Common myeloid progenitor, CD34-positive (primary cell): ENCODE measurements at regions not wholly inside any gene's neighbourhood (a gene's known extent, or its start where the extent isn't known, plus 50 kb on each side); places are given as distances from the start of the nearest gene placed in this dataset.

Experiments
- CTCF ChIA-PET: fragments of 350-600 bp; sonication (Branson Sonifier 250); formaldehyde crosslinking; loops from one replicate; lab custom pipeline; 2021; ENCODE audit warnings: antibody characterized with exemption; lab: Charles Lee
- POLR2A ChIA-PET: fragments of 350-600 bp; sonication (Branson Sonifier 250); formaldehyde crosslinking; loops from one replicate; lab custom pipeline; 2021; ENCODE audit warnings: antibody characterized with exemption; lab: Charles Lee
- DNase-seq, 3 donors: peaks; one replicate each; pipeline versions ENCODE4 v3.0.0 to v3.0.0-alpha.2; 2013
- H3K27ac ChIP-seq, 2 experiments: 1 replicate in 1 of 2; 2 replicates in 1 of 2; pipeline ENCODE4 v1.7.0; 2013; ENCODE audit warnings: inconsistent platforms in 2 of 2, low read length in 2 of 2, mild to moderate bottlenecking in 2 of 2, low read depth in 1 of 2, moderate library complexity in 1 of 2; ENCODE audit not compliant: severe bottlenecking in 2 of 2, insufficient read depth in 1 of 2, poor library complexity in 1 of 2
- H3K27me3 ChIP-seq, 5 experiments: replicated peaks in 2 of 5; 1 replicate in 3 of 5; 2 replicates in 2 of 5; pipeline versions ENCODE4 v1.6.1 to v1.7.0; 2013; ENCODE audit warnings: low read length in 4 of 5, mild to moderate bottlenecking in 2 of 5, moderate library complexity in 2 of 5, inconsistent platforms in 1 of 5; ENCODE audit not compliant: insufficient read depth in 5 of 5, control insufficient read depth in 4 of 5
- H3K36me3 ChIP-seq, 4 experiments: 1 replicate in 2 of 4; 2 replicates in 2 of 4; pipeline versions ENCODE4 v1.6.1 to v1.7.0; 2013; ENCODE audit warnings: low read length in 3 of 4, control low read depth in 1 of 4, mild to moderate bottlenecking in 1 of 4; ENCODE audit not compliant: control insufficient read depth in 4 of 4, insufficient read depth in 4 of 4
- H3K4me1 ChIP-seq, 4 experiments: 1 replicate in 3 of 4; 2 replicates in 1 of 4; pipeline versions ENCODE4 v1.6.1 to v1.7.1; 2013; ENCODE audit warnings: low read length in 3 of 4, mild to moderate bottlenecking in 3 of 4, control low read depth in 1 of 4, inconsistent platforms in 1 of 4, moderate library complexity in 1 of 4; ENCODE audit not compliant: control insufficient read depth in 4 of 4, insufficient read depth in 4 of 4; ENCODE audit errors: control extremely low read depth in 1 of 4
- H3K4me3 ChIP-seq, 7 experiments: 1 replicate in 4 of 7; 2 replicates in 3 of 7; pipeline versions ENCODE4 v1.5.1 to v1.7.0; 2013; ENCODE audit warnings: mild to moderate bottlenecking in 7 of 7, low read length in 6 of 7, moderate library complexity in 6 of 7, inconsistent platforms in 2 of 7, low read depth in 2 of 7, control low read depth in 1 of 7; ENCODE audit not compliant: insufficient read depth in 4 of 7, control insufficient read depth in 1 of 7; ENCODE audit errors: extremely low read depth in 1 of 7
- H3K9me3 ChIP-seq, 5 experiments: 1 replicate in 4 of 5; 2 replicates in 1 of 5; pipeline versions ENCODE4 v1.6.1 to v1.7.1; 2013; ENCODE audit warnings: low read length in 4 of 5, mild to moderate bottlenecking in 2 of 5, inconsistent platforms in 1 of 5, low read depth in 1 of 5, moderate library complexity in 1 of 5; ENCODE audit not compliant: control insufficient read depth in 4 of 5, insufficient read depth in 2 of 5; ENCODE audit errors: control extremely low read depth in 1 of 5
- WGBS: methylation state at CpG from one replicate; pipeline ENCODE4 v1.1.5; 2013; ENCODE audit not compliant: insufficient coverage; 5-methylcytosine and 5-hydroxymethylcytosine counted together

DNA sequence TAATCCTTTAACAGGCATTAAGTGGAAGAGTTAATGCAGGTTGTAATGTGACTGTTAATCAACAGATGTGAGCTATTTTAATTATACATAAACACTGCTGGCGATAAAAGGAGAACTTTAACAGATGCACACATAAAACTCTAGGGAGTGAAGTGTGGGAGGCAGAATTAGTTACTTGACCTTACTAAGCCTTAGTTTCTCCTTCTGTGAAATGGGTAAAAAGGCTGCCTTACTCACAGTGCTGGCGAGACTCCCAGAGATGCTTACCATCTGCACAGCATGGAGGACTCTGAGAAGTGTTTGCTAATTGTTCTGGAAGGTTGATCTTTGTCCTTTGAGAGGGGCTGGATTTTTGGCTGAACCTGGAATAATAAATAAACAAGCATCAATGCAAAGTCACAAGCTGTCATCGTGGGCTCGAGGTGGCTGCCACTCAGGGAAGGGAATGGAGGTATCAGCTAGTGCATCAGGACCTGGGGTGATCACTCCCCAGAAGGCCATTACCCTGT, 58.6 kb upstream of the MPEG1 start:
- ChIA-PET POLR2A (no interaction called here), CTCF (interaction anchor here (1.4 to 8.2 kb wide), 6 partner anchors 7 to 158 kb away, joined by 3 to 64 read pairs (median 6); partner anchors contain the start of genes DTX4 and OR5A2)
- Histone ChIP-seq H3K4me1 (peaks cover 23 to 60% (median 35%) of the 10 kb centered on the region in 4 experiments), H3K9me3 (no peaks in the 10 kb centered on the region), H3K27me3 (no peaks in the 10 kb centered on the region), H3K36me3 (no peaks in the 10 kb centered on the region), H3K27ac (no peak overlapping the region), H3K4me3 (no peak overlapping the region)
- DNase-seq, result peak in 2 of 3 donors; percentile 34 to 39
- WGBS, result 100% methylated on average over 1 of the region's 4 CpGs

DNA sequence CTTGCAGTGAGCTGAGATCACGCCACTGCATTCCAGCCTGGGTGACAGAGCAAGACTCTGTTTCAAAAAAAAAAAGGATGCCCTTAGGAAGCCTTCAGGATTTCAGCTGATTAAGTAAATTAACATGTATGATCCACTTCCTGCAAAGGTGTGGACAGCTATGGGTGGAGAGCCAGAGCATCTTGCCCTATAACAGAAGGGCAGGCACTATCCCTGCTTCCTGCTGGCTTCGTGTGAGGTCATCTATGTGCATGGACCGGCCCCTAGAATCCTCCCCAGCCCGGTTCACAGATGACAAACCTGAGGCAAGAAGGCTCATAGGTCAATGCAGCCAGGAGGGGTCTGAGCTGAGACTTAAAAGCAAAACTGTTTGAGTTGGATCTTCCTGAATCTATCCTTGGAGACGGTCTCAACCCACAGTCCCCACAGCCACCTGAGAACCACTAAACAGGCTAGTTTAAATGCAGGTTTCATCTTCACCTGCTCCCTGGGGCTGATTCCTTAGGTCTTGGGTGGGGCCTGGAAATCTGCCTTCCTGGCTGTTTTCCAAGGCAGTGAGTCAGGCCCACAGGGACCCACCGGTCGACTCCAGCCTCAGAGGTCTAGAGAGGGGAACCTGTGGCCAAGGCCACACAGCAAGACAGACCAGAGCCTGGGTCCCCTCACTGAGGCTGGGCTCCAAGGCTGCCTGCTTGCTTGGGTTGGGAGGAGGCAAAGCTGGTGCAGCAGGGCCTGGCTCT, 55.2 kb upstream of the MPEG1 start:
- ChIA-PET POLR2A (interaction anchor here (0.7 kb wide), 1 partner anchor 62 kb away, joined by 3 read pairs; no protein-coding TSS in a partner anchor), CTCF (interaction anchor here (0.8 to 9.1 kb wide), 5 partner anchors 19 to 163 kb away, joined by 4 to 115 read pairs (median 6); no protein-coding TSS in a partner anchor)
- H3K4me1 ChIP-seq, result peaks cover 8 to 40% (median 20%) of the 10 kb centered on the region in 4 experiments
- peaks cover 0 to 3% (median 0%) of the 10 kb centered on the region in 5 experiments for H3K27me3 ChIP-seq
- H3K9me3 ChIP-seq, result no peaks in the 10 kb centered on the region
- H3K4me3 ChIP-seq, result no peak overlapping the region
- no peaks in the 10 kb centered on the region for H3K36me3 ChIP-seq
- no peak for DNase-seq
- WGBS, result 100% methylated on average over 5 of the region's 7 CpGs
- H3K27ac ChIP-seq, result no peak overlapping the region

DNA sequence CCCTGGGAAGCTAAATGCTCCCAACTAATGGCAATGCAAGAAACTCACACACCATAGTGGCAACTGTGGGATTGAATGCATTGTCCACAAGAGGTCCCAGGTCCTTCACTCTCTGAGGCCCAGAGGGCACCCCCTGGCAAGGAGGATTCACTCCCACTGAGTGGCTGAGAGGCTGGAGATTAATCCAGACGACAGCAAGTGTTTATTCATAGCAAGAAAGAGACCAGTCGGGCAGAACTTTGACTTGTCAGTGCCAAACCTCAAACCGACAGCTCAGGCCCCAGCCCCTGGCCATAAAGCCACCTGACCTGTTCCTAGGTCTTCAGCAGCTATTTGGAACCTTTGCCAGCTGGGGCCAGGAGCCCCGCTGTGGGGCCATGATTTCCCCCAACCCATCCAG, 54.5 kb upstream of the MPEG1 start:
- DNase-seq, result peak; percentile 22 to 49 (median 39)
- H3K27me3 ChIP-seq, result peaks cover 0 to 3% (median 0%) of the 10 kb centered on the region in 5 experiments
- POLR2A ChIA-PET, result no interaction called here
- H3K4me1 ChIP-seq, result peaks cover under 1 to 33% (median 14%) of the 10 kb centered on the region in 4 experiments
- CTCF ChIA-PET, result interaction anchor here (0.8 to 9.1 kb wide), 8 partner anchors 8 to 164 kb away, joined by 3 to 115 read pairs (median 6); no protein-coding TSS in a partner anchor
- H3K27ac ChIP-seq, result no peak overlapping the region
- 23% methylated on average over 3 of the region's 4 CpGs for WGBS
- H3K4me3 ChIP-seq, result no peak overlapping the region
- H3K9me3 ChIP-seq, result no peaks in the 10 kb centered on the region
- no peaks in the 10 kb centered on the region for H3K36me3 ChIP-seq

DNA sequence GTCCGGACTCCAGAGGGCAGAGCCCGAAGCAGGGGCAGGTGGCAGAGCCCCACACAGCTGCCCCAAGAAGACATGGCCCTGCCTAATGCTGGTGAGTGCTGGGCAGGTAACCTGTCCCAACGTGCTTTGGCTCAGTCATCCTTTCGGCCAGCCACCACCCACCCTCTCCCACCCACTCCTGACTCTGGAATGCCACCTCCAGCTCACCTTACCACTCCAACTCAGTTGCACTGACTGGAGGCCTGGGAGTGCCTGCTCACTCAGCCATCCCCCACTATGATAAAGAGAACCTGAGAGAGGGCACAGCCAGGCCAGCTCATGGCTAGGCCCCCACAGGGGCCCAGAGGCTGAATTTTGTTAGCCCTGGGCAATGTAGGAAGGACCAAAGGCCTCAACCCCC, 53.8 kb upstream of the MPEG1 start:
- Histone ChIP-seq H3K27ac (no peak overlapping the region), H3K4me3 (no peak overlapping the region), H3K9me3 (no peaks in the 10 kb centered on the region), H3K36me3 (no peaks in the 10 kb centered on the region), H3K4me1 (peaks cover 0 to 26% (median 10%) of the 10 kb centered on the region in 4 experiments), H3K27me3 (peaks cover 0 to 3% (median 0%) of the 10 kb centered on the region in 5 experiments)
- POLR2A ChIA-PET, result no interaction called here
- no peak for DNase-seq
- WGBS, result 88% methylated on average over 4 of the region's 4 CpGs
- CTCF ChIA-PET, result interaction anchor here (0.9 to 9.1 kb wide), 13 partner anchors 8 to 164 kb away, joined by 3 to 115 read pairs (median 6); no protein-coding TSS in a partner anchor

DNA sequence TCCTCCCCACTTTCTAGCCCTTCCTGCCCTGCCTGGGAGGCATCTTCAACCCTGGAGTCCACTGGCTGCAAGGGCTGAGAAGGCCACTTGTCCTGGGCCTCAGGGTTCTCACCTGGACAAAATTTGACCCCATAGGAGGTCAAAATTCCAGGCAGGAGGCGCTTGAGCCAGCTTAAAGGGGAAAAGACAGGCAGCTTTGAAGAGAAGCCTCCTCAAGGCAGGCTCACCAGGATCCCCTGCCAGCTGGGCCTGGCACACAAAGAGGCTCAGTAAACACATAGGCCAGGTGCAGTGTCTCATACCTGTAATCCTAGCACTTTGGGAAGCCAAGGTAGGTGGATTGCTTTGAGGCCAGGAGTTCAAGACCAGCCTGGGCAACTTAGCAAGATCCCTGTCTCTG, 53.0 kb upstream of the MPEG1 start:
- POLR2A ChIA-PET, result no interaction called here
- CTCF ChIA-PET, result interaction anchor here (1.1 to 9.1 kb wide), 11 partner anchors 9 to 165 kb away, joined by 3 to 115 read pairs (median 4); no protein-coding TSS in a partner anchor

DNA sequence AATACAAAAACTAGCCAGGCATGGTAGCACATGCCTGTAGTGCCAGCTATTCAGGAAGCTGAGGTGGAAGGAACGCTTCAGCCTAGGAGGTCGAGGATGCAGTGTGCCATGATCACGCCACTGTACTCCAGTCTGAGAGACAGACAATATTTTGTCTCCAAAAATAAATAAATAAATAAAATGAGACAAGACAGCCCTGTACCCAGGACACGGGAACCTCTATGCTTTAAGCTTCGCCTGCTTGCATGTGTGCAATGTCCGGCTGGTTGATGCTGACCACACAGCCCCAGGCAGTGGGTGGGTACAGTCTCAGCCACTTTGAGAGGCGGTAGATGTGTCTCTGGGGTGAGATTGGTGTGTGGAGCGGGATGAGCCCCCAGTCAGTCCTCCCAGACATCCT, 52.0 kb upstream of the MPEG1 start:
- Histone ChIP-seq H3K4me3 (peak overlapping the region in 1 of 7 experiments; percentile 2), H3K4me1 (peaks cover 0 to 18% (median 9%) of the 10 kb centered on the region in 4 experiments), H3K9me3 (no peaks in the 10 kb centered on the region), H3K27me3 (peaks cover 0 to 3% (median 0%) of the 10 kb centered on the region in 5 experiments), H3K27ac (no peak overlapping the region), H3K36me3 (no peaks in the 10 kb centered on the region)
- 100% methylated on average over 5 of the region's 8 CpGs for WGBS
- ChIA-PET CTCF (interaction anchor here (1.0 to 9.1 kb wide), 12 partner anchors 8 to 166 kb away, joined by 3 to 115 read pairs (median 6); no protein-coding TSS in a partner anchor), POLR2A (no interaction called here)
- no peak for DNase-seq

More for the DNA sequence above, 53.0 kb upstream of the MPEG1 start:
- Histone ChIP-seq H3K27me3 (peaks cover 0 to 3% (median 0%) of the 10 kb centered on the region in 5 experiments), H3K9me3 (no peaks in the 10 kb centered on the region), H3K36me3 (no peaks in the 10 kb centered on the region), H3K27ac (no peak overlapping the region), H3K4me3 (no peak overlapping the region), H3K4me1 (peaks cover 0 to 20% (median 9%) of the 10 kb centered on the region in 4 experiments)
- 88% methylated on average over 1 of the region's 1 CpG for WGBS
- DNase-seq, result no peak
